HG02678 (cell line): ENCODE measurements at regions not wholly inside any gene's neighbourhood (a gene's known extent, or its start where the extent isn't known, plus 50 kb on each side); places are given as distances from the start of the nearest gene placed in this dataset.
"Not testable (repeated sequence)": the region's sequence is repeated elsewhere in the genome, so short reads cannot be mapped to it uniquely, and the experiment has no call there.

Source experiments
- ATAC-seq: cut with Tn5 transposase; IDR thresholded peaks from one replicate; pipeline ENCODE4 v1.9.1; 2021; ENCODE audit warnings: mild to moderate bottlenecking, moderate library complexity; ENCODE audit not compliant: unreplicated experiment

DNA sequence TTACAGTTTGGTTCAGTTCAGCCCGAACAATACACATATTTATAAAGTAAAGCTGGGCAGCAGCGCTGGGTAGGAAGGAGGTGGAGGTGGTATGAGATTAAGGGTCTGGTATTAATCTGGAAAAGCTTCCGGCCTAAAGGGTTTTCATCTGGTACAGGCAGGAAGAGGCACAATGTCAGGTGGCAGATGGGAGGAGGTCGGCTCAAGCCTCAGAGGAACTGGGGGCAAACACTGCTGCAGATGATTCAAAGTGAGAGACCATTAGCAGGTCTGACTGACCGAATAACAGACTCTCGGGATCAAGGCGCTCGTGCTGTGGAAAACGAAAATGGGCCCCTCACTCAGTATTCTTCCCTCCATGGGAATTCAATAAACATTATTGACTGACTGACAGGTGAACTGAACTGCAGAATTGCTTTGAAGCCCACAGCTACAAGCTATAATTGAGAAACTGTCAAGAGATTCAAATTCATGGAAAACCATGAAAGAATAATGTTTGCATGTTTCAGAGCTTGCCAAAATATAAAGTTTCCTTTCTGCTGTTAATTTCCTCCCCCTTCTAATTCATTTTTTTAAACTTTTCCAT, 75.3 kb downstream of the TMEM167A start:
- ATAC-seq = no peak

DNA sequence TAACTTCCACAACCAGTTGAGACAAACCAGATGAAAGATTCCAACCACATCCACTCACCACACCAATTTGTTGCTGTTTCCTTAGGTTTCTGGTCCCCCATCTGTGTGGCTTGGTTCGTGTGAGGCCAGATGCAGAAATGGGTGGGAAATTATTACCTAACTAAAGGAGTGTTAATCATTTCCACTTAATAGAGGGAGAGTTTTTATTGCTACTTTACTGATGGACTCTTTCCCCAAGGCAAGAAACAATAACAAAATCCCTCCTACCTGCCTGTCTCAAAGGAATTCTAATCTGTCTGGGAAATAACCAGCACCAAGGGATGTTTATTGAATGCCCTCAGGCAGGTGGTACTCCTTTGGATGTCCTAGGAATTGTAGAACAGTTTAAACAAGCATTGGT, 76.3 kb downstream of the TMEM167A start:
- ATAC-seq = no peak

DNA sequence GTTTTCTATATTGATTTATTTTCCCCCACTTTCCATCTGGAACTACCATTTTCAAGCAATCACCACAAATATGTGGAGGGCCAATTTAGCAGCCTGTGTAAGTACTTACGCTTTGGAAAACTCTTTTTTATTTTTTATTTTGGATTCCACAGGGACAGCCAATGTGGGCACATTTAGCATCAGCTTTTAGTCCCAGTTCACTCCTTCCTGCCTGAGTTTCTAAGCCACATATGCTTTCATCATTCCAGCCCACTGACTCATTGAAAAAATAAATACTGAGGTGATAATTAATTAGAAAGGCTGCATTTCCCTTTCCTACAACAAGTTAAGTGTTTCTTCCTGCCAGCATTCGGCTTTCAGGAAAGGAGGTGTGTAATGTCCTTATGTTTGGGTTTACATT, 76.8 kb downstream of the TMEM167A start:
- no peak for ATAC-seq

DNA sequence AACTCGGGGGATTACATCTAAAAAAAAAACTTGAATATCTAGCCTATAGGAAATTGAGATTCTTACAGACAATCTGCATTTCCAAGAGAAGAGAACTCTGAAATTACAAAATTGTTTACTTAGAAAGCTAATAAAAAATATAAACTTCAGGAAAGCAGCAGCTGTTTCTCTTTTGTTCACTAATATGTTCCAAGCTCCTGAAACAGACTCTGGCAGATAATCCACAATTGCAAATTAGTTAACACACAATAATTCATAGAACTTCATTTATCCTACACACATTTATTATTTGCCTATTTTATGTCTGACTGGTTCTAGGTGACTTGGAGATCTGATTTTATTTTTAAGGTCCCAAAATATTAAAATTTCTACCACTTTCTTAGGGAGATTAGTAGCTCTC, 83.8 kb downstream of the TMEM167A start:
- no peak for ATAC-seq

DNA sequence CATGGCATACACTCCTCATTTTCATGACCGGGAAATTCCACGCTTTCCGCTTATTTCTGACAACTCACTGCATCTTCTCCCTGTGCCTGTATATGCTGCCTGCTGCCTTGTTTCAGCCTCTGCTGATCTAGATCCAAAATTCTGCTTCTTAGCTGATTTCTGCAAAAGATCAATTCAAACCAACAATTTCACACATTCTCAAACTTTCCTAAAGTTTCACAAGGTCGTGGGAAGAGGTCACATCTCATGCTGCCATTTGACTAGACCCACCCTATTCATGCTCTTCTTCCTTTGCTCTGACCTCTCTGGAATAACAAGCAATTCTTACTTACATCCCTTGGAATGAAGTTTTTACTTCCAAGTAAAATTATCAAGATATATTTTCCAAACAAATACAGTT, 84.5 kb downstream of the TMEM167A start:
- no peak for ATAC-seq

DNA sequence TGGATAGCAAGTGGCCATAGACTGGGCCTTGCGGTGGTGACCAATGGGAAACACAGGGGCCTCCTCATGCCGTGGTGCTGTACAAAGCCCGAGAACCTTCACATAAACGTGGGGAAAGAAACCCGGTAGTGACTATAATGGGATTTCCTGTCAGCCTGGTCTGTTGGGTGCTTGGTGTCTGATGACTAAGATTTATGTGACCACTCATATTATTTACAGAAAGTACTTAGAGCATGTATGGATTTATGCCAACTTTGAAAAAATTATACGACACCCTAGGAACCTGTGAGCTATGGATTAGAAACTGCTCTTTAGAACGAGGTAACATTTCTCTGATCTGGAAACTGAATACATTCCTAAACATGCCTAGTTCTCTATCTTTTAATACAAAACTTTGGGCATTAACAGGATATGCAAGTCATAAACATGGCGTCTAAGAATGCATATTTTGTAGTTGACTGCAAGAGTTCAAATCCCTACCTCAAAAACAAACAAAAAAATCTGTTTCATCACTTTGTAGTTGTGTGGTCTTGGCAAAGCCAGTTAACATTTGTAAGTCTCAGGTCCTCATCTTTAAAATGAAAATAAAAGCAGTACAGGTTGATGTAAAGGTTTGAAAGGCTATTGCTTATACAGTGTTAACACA, 85.4 kb downstream of the TMEM167A start:
- no peak for ATAC-seq

GRCh38 chr5:82991059-82991458, 86.1 kb downstream of the TMEM167A start:
- ATAC-seq = no peak

DNA sequence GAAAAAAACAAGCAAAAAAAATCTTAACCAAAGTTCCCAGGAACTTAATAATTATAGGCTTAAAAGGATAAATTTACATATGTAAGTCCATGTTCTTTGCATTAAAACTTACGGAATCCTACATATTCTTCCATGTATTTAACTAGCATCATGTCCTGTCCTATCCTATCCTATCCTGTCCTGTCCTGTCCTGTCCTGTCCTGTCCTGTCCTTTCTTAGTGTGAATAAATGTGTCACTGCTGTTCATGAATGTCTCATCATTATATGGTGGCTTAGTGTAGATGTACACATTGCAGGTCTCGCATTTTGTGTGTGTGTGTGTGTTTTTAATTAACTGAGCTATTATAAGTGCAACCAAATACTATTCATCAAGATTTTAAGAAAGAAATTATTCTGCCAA, 90.0 kb downstream of the TMEM167A start:
- ATAC-seq = no peak

DNA sequence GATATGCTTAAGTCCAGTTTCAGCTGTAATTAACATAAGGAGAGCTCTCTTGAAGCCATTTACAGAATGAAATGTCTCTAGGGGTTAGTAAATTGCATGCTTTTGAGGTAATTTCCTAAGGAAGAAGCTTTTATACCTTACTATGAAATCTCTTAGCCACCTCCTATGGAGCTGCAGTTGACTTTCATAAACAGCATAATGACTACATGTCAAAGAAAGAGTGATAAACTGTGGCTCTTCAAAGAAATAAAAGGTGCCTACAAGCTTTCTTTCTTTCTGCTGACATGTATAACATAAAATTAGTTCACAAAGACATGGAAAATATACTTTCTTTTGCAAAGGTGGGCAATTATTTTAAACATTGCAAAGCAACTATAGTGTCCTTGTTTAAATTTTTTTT, 90.8 kb downstream of the TMEM167A start:
- no peak for ATAC-seq

GRCh38 chr5:82985763-82986162, 91.4 kb downstream of the TMEM167A start:
- ATAC-seq = peak; percentile 29

- peak; percentile 62 for ATAC-seq
These were observed 92.1 kb downstream of the TMEM167A start for GRCh38 chr5:82984786-82985735.

- no peak for ATAC-seq
These were observed 94.3 kb downstream of the TMEM167A start for GRCh38 chr5:82982846-82983245.

- ATAC-seq = not testable (repeated sequence)
These were observed 100.3 kb downstream of the TMEM167A start for GRCh38 chr5:82976887-82977286.

- no peak for ATAC-seq
These were observed 101.4 kb downstream of the TMEM167A start for GRCh38 chr5:82975812-82976211.

GRCh38 chr5:82975396-82975795, 101.8 kb downstream of the TMEM167A start:
- no peak for ATAC-seq

GRCh38 chr5:82974346-82974745, 102.8 kb downstream of the TMEM167A start:
- ATAC-seq = not testable (repeated sequence)

DNA sequence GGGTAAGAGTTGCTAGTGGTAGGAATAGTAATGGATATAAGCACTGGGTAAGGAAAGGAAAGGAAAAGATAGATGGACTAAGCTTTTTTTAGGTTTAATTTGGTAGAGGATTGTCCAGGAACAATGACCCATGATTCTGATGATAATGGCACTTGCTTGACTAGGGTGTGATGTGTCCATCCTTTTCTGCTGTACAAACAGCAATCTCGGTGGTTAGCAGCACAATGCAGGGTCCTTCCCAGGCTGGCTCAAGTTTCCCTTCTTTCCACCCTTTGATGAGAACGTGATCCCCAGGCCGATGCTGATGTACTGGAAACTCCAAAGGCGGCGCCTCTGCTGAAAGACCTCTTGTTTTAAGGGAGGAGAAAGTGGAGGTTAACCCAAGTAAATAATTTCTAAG, 105.3 kb downstream of the TMEM167A start:
- ATAC-seq = no peak

DNA sequence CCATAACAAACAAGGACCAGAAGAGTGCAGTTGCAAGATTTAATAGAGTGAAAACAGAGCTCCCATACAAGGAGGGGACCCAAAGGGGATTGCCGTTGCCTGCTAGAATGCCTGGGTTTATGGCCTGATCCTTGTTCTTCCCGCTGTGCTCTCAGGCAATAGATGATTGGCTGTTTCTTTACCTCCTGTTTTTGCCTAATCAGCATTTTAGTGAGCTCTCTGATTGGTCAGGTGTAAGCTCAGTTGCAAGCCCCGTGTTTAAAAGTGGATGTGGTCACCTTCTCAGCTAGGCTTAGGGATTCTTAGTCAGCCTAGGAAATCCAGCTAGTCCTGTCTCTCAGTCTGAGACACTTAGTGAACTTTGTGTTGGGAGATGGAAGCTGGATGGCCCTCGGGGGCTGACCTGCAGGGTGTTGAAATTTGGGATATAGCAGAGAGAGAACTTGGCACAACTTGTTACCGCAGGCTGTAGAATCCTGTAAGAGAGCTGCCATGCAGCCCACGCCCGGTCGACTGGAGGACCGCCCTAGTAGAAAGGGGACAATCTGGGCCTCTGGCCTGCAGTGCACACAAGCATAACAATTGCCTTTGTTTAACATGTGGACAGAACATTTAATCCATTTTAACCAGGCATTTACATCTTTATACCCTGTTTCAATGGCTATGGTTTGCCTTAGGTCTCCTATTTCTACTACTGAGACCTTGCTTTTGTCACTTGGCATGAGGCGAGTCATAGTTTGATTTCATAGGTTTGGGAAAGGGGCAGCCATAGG, 106.0 kb downstream of the TMEM167A start:
- not testable (repeated sequence) for ATAC-seq

DNA sequence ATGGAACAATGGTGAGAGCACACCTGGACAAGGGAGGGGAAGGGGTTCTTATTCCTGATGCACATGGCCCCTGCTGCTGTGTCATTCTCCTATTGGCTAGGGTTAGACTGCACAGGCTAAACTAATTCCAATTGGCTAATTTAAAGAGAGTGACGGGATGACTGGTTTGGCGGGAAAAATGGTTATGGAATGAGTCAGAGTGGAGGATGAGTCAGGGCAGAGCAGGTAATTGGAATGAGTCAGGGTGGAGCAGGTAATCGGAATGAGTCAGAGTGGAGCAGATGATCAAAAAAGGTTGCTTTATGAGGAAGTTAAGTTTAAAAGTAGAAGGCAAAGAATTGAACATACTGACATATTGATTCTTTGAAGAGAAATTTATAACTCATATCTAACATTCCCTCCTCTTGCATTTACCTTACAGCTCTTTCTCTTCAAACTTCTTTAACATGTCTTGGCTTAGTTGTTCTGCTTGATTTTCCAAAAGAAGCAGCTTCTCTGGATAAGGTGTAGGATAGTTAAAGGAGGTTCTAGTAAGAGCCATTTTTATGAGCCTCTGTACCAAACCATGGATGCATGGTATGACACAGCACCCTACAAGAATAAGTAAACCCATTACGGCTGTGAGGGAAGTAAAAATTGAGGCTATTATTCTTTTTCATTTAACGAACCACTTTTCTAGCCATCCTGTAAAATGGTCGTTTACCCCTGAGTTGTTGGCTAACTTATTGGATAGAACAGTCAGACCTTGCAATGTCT, 107.8 kb downstream of the TMEM167A start:
- ATAC-seq = not testable (repeated sequence)

DNA sequence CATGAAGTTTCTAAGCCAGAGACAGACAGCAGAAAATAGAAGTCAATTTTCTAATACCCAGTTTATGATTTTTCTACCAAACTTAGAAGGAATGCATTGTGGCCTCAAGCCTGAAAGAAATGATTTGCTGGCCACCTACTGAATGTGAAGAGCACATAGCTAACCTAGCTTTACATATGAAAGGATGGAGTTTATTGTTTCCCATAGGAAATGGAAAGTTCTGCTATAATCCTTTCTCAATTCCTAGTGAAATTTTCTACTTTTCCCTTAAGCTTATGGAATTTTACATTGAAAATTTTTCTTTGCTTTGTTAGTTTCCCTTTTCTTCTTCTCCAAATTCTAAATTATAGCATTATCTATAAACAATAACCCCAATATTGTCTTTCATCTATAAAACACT, 110.1 kb downstream of the TMEM167A start:
- ATAC-seq = no peak
